ENCODE measurements at regions not wholly inside any gene's neighbourhood (a gene's known extent, or its start where the extent isn't known, plus 50 kb on each side); places are given as distances from the start of the nearest gene placed in this dataset.
A peak's percentile ranks its signal among the peaks of the same experiment; 100 is the strongest.

GRCh38 chr1:147086129-147086528 is 86.1 kb downstream of the PRKAB2 start:
- H3K27ac Mint-ChIP-seq = no peak overlapping the region
- no peak overlapping the region for H3K4me3 Mint-ChIP-seq
- H3K27me3 Mint-ChIP-seq (ENCODE audit: insufficient read depth) = peaks cover 14% of the 10 kb centered on the region
- no peaks in the 10 kb centered on the region for H3K9me3 Mint-ChIP-seq
- no peaks in the 10 kb centered on the region for H3K36me3 Mint-ChIP-seq (ENCODE audit: low read depth)
- H3K4me1 Mint-ChIP-seq (ENCODE audit: low read depth) = peaks cover 23% of the 10 kb centered on the region
- no peak for DNase-seq
- no peak for TF ChIP-seq CTCF (IDR thresholded peaks at IDR 0.05)

- Mint-ChIP-seq H3K9me3 (no peaks in the 10 kb centered on the region), H3K36me3 (ENCODE audit: low read depth) (no peaks in the 10 kb centered on the region), H3K4me1 (ENCODE audit: low read depth) (peaks cover 26% of the 10 kb centered on the region), H3K27me3 (ENCODE audit: insufficient read depth) (peaks cover 26% of the 10 kb centered on the region), H3K4me3 (peak overlapping the region; percentile 93), H3K27ac (peak overlapping the region; percentile 99)
- DNase-seq = peak; percentile 92
- TF ChIP-seq CTCF (IDR thresholded peaks at IDR 0.05) = no peak
These were observed 87.8 kb downstream of the PRKAB2 start for GRCh38 chr1:147084273-147085096.

- DNase-seq = no peak
- Mint-ChIP-seq H3K4me3 (peak overlapping the region; percentile 93), H3K27me3 (ENCODE audit: insufficient read depth) (peaks cover 32% of the 10 kb centered on the region), H3K36me3 (ENCODE audit: low read depth) (no peaks in the 10 kb centered on the region), H3K4me1 (ENCODE audit: low read depth) (peaks cover 26% of the 10 kb centered on the region), H3K27ac (peak overlapping the region; percentile 99; the same call in 1 of the 2 replicates), H3K9me3 (0 out of 2 replicates have a peak, but pooled peaks cover 3% of the 10 kb centered on the region)
- TF ChIP-seq CTCF (IDR thresholded peaks at IDR 0.05) = no peak
These were observed 88.4 kb downstream of the PRKAB2 start for GRCh38 chr1:147083919-147084272.

- DNase-seq = no peak
- no peak for TF ChIP-seq CTCF (IDR thresholded peaks at IDR 0.05)
- peaks cover 56% of the 10 kb centered on the region for H3K27me3 Mint-ChIP-seq (ENCODE audit: insufficient read depth)
- no peaks in the 10 kb centered on the region for H3K36me3 Mint-ChIP-seq (ENCODE audit: low read depth)
- H3K4me1 Mint-ChIP-seq (ENCODE audit: low read depth) = peaks cover 26% of the 10 kb centered on the region
- H3K9me3 Mint-ChIP-seq = peaks cover 13% of the 10 kb centered on the region; the same call in 1 of the 2 replicates
- no peak overlapping the region for H3K27ac Mint-ChIP-seq
- no peak overlapping the region for H3K4me3 Mint-ChIP-seq
These were observed 91.4 kb downstream of the PRKAB2 start for GRCh38 chr1:147080671-147081394.

GRCh38 chr1:147080006-147080661 is 92.1 kb downstream of the PRKAB2 start:
- H3K9me3 Mint-ChIP-seq = peaks cover 13% of the 10 kb centered on the region; the same call in 1 of the 2 replicates

More at GRCh38 chr1:147080006-147080661, 92.1 kb downstream of the PRKAB2 start:
- H3K27me3 Mint-ChIP-seq (ENCODE audit: insufficient read depth) = peaks cover 63% of the 10 kb centered on the region
- H3K4me3 Mint-ChIP-seq = no peak overlapping the region
- H3K4me1 Mint-ChIP-seq (ENCODE audit: low read depth) = peaks cover 25% of the 10 kb centered on the region
- TF ChIP-seq CTCF (IDR thresholded peaks at IDR 0.05) = no peak
- no peaks in the 10 kb centered on the region for H3K36me3 Mint-ChIP-seq (ENCODE audit: low read depth)
- no peak for DNase-seq
- H3K27ac Mint-ChIP-seq = no peak overlapping the region

Measured in HFFc6 (cell line).